HFFc6 (cell line): ENCODE measurements at regions not wholly inside any gene's neighbourhood (a gene's known extent, or its start where the extent isn't known, plus 50 kb on each side); places are given as distances from the start of the nearest gene placed in this dataset.

Source experiments
- DNase-seq: peaks from one replicate; pipeline ENCODE4 v3.0.0-alpha.2; 2018
- H3K27ac Mint-ChIP-seq: 2 replicates; pipeline ENCODE4 v1.8.0; 2020; ENCODE audit warnings: mild to moderate bottlenecking, mixed read lengths
- H3K27me3 Mint-ChIP-seq: 2 replicates; pipeline ENCODE4 v1.8.0; 2021; ENCODE audit warnings: mild to moderate bottlenecking, moderate library complexity, mixed read lengths; ENCODE audit not compliant: insufficient read depth
- H3K36me3 Mint-ChIP-seq: 2 replicates; pipeline ENCODE4 v1.8.0; 2021; ENCODE audit warnings: low read depth, mixed read lengths
- H3K4me1 Mint-ChIP-seq: 2 replicates; pipeline ENCODE4 v1.8.0; 2020; ENCODE audit warnings: low read depth, mixed read lengths
- H3K4me3 Mint-ChIP-seq: 2 replicates; pipeline ENCODE4 v1.8.0; 2020; ENCODE audit warnings: mild to moderate bottlenecking, moderate library complexity, mixed read lengths
- H3K9me3 Mint-ChIP-seq: 2 replicates; pipeline ENCODE4 v1.8.0; 2020; ENCODE audit warnings: mild to moderate bottlenecking, mixed read lengths
- CTCF ChIP-seq: fragments of 200-600 bp; sonication (generic); IDR thresholded peaks from 2 replicates; pipeline ENCODE4 v1.5.0; 2021; ENCODE audit warnings: antibody characterized with exemption, mild to moderate bottlenecking

GRCh38 chr2:196334710-196335109 lies 163.3 kb upstream of the STK17B start:
- Mint-ChIP-seq H3K27ac (peak overlapping the region; percentile 66), H3K4me1 (peaks cover 72% of the 10 kb centered on the region), H3K27me3 (no peaks in the 10 kb centered on the region; the same call in 1 of the 2 replicates), H3K4me3 (peak overlapping the region; percentile 37), H3K36me3 (no peaks in the 10 kb centered on the region), H3K9me3 (no peaks in the 10 kb centered on the region)
- no peak for DNase-seq
- TF ChIP-seq CTCF, result no peak

DNA sequence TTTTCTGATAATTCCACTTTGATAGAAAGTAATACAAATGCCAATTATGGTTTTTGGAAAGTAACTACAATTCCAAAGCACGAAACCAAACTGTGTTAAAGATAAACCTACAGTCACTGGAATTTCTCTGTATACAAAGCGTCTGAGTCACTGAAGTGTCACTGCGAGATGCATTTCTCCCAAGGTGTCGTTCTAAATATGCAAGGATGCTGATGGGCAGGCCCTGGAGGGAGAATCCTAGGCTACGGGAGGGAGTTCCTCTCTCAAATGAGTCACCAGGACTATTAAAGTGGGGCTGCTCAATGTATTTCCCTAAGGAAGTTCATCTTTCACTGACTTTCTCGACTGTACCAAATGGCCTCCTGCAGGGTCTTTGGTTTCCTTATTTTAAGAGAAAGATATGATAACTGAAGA lies 163.8 kb upstream of the STK17B start:
- H3K27ac Mint-ChIP-seq, result peak overlapping the region; percentile 66
- H3K36me3 Mint-ChIP-seq, result no peaks in the 10 kb centered on the region
- TF ChIP-seq CTCF, result no peak
- H3K4me3 Mint-ChIP-seq, result peak overlapping the region; percentile 37; the same call in 1 of the 2 replicates
- peaks cover 71% of the 10 kb centered on the region for H3K4me1 Mint-ChIP-seq
- DNase-seq, result peak; percentile 86
- no peaks in the 10 kb centered on the region for H3K9me3 Mint-ChIP-seq
- H3K27me3 Mint-ChIP-seq, result no peaks in the 10 kb centered on the region; the same call in 1 of the 2 replicates

DNA sequence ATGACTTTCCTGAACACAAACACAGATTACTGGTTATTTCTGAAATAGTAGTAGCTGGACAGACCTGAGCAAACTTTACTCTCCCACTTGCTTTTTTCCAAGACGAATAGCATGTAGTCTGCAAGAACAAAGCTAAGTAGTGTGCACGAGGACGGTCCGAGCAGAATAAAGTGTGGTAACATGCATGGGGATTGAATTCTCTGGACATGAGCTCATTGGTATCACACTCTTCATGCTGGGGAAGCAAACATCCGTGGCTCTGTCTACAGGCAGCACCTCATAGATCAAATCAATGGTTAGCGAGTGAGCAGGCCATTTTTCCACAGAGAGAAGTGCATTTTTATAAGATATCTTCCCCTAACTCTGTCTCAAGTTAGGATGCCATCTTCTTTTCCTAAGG lies 164.8 kb upstream of the STK17B start:
- Mint-ChIP-seq H3K9me3 (no peaks in the 10 kb centered on the region), H3K4me3 (no peak overlapping the region), H3K27ac (no peak overlapping the region), H3K36me3 (no peaks in the 10 kb centered on the region), H3K27me3 (no peaks in the 10 kb centered on the region; the same call in 1 of the 2 replicates), H3K4me1 (peaks cover 61% of the 10 kb centered on the region)
- no peak for DNase-seq
- TF ChIP-seq CTCF, result no peak

DNA sequence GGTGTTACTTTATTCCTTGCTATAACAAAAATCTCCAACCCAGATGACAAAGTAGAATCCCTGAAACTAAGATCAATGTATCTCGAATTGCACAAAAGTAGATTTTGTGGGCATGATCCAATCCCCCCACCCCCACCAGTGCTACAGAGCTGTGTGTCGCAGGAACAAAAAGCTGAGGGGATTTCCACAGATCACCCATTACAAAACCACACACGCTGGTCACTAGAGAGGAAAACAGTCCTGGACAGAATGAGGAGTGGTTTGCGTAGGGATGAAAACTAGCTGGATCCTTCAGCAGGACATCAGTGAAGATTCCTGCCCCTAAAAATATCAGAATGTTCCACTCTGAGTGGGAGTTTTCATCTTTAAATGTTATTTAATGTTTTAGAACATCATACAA lies 165.3 kb upstream of the STK17B start:
- Mint-ChIP-seq H3K27ac (no peak overlapping the region), H3K27me3 (no peaks in the 10 kb centered on the region; the same call in 1 of the 2 replicates)
- no peak for DNase-seq

DNA sequence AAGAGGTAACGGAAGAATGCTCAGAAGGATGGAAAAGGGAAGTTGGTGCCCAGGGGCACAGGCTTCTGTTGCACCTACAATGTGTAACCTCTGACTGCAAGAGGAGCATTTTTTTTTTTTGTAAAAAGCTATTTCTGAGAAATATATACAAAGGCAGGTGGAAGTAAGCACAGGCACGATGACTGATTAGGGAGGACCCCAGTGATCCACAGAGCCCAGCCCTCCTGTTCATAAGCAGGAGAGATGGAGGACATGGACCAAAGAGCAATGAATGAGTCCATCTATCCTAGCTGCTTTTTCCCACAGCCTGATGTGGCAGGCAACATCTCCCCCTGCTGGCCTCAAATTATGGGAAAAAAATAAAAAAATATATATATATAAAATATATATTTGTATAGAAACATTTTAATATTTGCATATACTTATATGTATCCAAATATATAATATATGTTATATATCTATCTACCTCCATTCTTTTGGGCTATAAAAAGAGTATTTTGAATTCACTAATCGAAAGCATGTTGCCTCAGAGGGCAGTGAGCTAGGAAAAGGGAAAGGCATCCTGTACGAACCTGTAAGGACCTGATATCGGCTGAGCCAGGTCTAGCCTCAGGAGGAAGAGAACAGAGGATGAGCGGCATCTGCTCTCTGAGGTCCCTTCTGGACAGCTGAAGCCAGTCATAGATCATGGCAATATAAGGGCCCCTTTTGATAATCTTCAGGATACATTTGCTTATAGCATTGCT lies 166.0 kb upstream of the STK17B start:
- H3K27ac Mint-ChIP-seq, result no peak overlapping the region
- H3K36me3 Mint-ChIP-seq, result no peaks in the 10 kb centered on the region
- no peaks in the 10 kb centered on the region; the same call in 1 of the 2 replicates for H3K27me3 Mint-ChIP-seq
- peak; percentile 91 for TF ChIP-seq CTCF
- H3K9me3 Mint-ChIP-seq, result no peaks in the 10 kb centered on the region
- DNase-seq, result no peak
- H3K4me3 Mint-ChIP-seq, result no peak overlapping the region
- peaks cover 49% of the 10 kb centered on the region for H3K4me1 Mint-ChIP-seq

More for the DNA sequence above, 165.3 kb upstream of the STK17B start:
- Mint-ChIP-seq H3K4me1 (peaks cover 56% of the 10 kb centered on the region), H3K36me3 (no peaks in the 10 kb centered on the region), H3K4me3 (no peak overlapping the region), H3K9me3 (no peaks in the 10 kb centered on the region)
- no peak for TF ChIP-seq CTCF
